RWPE1 (cell line): ENCODE measurements at regions not wholly inside any gene's neighbourhood (a gene's known extent, or its start where the extent isn't known, plus 50 kb on each side); places are given as distances from the start of the nearest gene placed in this dataset.
"Not testable (repeated sequence)": the region's sequence is repeated elsewhere in the genome, so short reads cannot be mapped to it uniquely, and the experiment has no call there.

Source experiments
- CTCF ChIA-PET: fragments of 350-600 bp; sonication (Branson Sonifier 250); formaldehyde crosslinking; extraction: SDS; loops from one replicate; lab custom pipeline; 2021; lab: Yijun Ruan, JAX
- POLR2A ChIA-PET: fragments of 400-600 bp; formaldehyde crosslinking; extraction: SDS; loops from one replicate; lab custom pipeline; 2020; ENCODE audit warnings: antibody characterized with exemption; ENCODE audit not compliant: low non-redundant PET; lab: Yijun Ruan, JAX
- DNase-seq: peaks from one replicate; pipeline ENCODE4 v3.0.0; 2012; ENCODE audit warnings: low spot score
- H3K27ac ChIP-seq: fragments of 450-650 bp; 2 replicates; pipeline ENCODE4 v1.5.1; 2017
- TF ChIP-seq, protein P1 (sequence below): fragments of 450-650 bp; conservative IDR thresholded peaks from 2 replicates; pipeline ENCODE4 v1.5.1; 2017; ENCODE audit warnings: low read depth, mild to moderate bottlenecking

DNA sequence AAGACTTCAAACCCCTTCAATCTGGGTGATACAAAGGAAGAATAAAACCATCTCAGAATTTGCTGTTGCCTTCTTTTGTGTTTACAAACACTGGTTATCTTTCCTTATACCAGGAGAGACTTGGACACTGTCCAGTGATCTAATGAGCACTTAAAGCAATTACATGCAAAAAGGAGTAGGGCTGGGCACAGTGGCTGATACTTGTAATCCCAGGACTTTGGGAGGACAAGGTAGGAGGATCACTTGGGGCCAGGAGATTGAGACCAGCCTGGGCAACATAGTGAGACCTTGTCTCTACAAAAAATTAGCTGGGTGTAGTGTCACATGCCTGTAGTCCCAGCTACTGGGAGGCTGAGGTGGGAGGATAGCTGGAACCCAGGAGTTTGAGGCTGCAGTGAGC lies 95.7 kb upstream of the DRD5 start:
- ChIA-PET CTCF (no interaction called here), POLR2A (no interaction called here)
- H3K27ac ChIP-seq, result no peak overlapping the region
- DNase-seq, result no peak
- TF ChIP-seq, protein P1, sequence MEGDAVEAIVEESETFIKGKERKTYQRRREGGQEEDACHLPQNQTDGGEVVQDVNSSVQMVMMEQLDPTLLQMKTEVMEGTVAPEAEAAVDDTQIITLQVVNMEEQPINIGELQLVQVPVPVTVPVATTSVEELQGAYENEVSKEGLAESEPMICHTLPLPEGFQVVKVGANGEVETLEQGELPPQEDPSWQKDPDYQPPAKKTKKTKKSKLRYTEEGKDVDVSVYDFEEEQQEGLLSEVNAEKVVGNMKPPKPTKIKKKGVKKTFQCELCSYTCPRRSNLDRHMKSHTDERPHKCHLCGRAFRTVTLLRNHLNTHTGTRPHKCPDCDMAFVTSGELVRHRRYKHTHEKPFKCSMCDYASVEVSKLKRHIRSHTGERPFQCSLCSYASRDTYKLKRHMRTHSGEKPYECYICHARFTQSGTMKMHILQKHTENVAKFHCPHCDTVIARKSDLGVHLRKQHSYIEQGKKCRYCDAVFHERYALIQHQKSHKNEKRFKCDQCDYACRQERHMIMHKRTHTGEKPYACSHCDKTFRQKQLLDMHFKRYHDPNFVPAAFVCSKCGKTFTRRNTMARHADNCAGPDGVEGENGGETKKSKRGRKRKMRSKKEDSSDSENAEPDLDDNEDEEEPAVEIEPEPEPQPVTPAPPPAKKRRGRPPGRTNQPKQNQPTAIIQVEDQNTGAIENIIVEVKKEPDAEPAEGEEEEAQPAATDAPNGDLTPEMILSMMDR, result no peak

DNA sequence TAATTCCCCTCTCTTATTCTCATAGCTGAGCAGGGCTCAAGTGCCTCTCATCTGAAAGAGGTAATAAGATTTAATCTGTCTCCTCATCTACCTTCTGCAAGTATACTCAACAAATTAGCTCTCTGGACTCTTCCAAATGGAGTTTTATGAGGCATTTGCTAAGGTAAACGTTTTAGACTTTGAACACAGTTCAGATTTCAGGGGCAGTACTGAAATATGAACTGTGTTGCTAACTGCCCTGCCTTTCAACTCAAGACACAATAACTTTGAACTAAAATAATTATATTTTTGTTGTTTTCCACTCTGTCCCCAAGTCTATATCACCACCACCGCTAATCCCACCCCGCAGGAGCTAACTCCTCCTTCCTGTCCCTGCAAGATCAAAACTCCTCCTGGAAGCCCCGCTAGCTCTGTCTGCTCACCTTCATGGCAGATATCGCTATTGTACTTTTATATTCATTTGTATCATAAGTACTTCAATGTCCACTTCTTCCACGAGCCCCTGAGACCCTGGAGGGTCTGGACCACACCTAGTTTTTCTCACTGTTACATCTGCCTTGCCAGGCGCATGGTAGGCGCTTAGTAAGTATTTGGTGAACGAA lies 90.7 kb upstream of the DRD5 start:
- CTCF ChIA-PET, DNase-seq, H3K27ac ChIP-seq, POLR2A ChIA-PET: not testable (repeated sequence)

DNA sequence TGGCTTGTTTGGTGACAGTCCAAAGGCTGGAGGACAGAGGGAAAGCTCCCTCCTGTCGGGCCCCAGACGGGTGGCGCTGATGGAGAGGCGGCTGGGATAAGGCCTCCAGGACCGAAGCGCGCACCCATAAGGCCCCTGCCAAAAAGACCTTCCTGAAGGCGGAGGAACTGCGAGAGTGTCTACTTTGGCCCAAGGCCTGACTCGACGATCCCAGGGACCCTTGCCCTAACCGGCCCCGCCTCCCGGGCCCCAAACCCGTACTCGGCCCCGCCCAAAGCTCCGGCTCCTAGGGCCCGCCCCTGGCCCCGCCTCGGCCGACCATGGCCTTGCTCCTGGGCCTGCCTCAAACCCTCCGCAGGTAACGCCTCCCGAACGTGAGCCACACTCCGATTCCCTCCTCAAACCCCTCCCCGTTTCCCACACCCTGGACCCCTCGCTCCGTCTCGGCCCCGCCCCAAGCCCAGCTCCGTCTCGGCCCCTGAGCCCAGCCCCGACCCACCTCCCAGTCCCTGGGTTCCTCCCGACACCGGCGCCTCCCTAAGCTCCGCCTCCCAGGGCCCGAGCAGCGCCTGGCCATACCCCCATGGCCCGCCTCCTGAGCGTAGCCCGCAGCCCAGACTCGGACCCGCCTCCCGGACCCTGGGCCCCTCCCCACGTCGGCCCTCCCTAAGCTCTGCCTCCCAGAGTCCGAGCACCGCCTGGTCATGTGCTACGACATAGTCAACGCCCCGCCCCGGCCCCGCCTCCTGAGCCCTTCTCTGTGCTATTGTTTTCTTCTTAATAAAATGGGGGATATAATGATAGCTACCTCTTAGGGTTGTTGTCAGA lies 90.0 kb upstream of the DRD5 start:
- CTCF ChIA-PET, result interaction anchor here (0.6 kb wide), 1 partner anchor 633 kb away, joined by 3 read pairs; no protein-coding TSS in a partner anchor
- peak overlapping the region; percentile 37; the same call in 1 of the 2 replicates for H3K27ac ChIP-seq
- POLR2A ChIA-PET, result no interaction called here

DNA sequence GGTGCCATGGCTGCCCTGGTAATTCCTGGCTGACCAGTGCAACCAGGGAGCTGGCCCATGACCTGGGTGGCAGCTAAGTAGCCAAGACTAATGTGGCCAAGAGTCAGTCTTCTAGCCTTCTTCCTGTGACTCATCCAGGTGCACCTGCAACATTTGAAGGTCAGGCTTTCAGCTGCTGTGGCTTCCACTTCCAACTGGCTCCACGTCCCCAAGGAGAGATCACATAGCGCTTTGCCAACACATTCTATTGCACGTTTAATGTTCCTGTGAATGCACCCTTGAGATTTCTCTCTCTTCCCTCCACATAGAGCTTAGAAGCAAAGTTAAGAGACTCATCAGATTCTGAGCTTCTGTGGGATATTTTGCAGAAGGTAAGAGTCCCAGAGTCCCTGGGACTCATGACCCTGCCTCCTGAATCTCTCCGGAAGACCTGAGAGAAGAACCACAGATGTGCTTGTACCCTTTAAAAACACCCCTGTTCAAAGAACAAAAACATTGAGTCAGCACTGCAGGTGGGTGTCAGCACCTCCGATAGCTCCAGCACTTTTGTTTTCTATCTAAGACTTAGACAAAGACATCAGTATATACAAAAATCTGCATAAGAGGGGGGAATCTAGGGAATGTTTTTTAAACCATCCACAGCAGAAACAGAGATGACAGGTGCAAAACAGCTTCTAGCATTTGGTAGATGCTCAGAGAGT lies 88.5 kb upstream of the DRD5 start:
- POLR2A ChIA-PET, result interaction anchor here (0.6 kb wide), 1 partner anchor 57 kb away, joined by 4 read pairs; no protein-coding TSS in a partner anchor
- H3K27ac ChIP-seq, CTCF ChIA-PET, DNase-seq: not testable (repeated sequence)

More for the DNA sequence above, 90.0 kb upstream of the DRD5 start:
- peak; percentile 79 for DNase-seq
- TF ChIP-seq, protein P1, result no peak

DNA sequence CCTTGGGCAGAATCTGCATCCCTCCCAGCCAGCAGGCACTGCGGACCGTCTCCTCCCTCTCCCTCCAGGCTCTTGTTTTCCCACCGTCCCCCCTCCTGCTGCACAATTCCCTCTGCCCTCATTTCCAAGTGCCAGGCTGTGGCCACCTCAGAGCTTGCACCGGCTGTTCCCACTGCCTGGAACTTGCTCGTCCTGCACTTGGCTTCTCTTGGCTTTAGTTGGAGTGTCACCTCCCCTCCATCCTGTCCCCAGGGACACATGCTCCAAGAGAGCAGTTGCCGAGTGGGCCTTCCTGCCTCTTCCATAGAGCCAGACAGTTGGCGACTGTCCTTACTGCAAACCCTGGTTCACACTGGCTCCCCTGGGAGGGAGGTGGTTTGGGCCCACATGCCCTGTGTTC lies 87.0 kb upstream of the DRD5 start:
- DNase-seq, CTCF ChIA-PET, POLR2A ChIA-PET, H3K27ac ChIP-seq: not testable (repeated sequence)

DNA sequence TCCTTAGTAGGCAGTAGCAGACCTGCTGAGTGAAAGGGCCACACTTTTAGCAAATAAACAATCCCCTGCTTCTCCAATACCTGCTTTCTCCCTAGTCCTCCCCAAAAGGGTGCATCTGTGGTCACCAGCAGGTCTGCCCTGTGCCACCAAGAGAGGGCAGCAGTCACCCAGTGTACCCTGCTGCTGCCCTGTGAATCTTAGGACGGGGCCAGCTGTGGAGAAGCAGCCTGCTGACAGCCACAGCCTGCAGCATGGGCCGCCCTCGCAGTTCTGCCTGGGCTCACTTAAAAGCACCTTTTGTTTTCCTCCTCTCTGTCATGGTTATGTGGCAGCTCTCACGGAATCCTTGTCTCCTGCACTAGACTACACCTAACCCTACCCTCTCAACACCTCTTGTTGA lies 85.4 kb upstream of the DRD5 start:
- CTCF ChIA-PET, DNase-seq: not testable (repeated sequence)

DNA sequence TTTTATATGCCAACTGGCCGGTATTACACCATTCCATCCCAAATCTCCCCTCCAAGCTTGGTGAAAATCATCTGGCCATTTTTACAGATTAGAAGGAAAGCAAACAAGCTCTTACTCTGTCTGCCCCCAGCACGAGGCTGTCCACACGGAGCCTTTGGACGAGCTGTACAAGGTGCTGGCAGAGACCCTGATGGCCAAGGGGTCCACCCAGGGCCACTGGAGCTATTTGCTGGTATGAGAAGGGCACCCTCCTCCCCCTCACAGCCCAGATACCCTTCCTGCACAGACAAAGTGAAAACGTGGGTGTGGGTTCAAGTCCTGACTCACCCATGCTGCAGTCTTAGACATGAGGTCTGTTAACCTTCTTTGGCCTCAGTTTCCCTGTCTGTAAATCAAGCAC lies 84.9 kb upstream of the DRD5 start:
- POLR2A ChIA-PET, DNase-seq, CTCF ChIA-PET, H3K27ac ChIP-seq: not testable (repeated sequence)

More for the DNA sequence above, 85.4 kb upstream of the DRD5 start:
- H3K27ac ChIP-seq, POLR2A ChIA-PET: not testable (repeated sequence)
- TF ChIP-seq, protein P1, result 0 out of 2 replicates have a peak, but pooled peaks have one; percentile 22

DNA sequence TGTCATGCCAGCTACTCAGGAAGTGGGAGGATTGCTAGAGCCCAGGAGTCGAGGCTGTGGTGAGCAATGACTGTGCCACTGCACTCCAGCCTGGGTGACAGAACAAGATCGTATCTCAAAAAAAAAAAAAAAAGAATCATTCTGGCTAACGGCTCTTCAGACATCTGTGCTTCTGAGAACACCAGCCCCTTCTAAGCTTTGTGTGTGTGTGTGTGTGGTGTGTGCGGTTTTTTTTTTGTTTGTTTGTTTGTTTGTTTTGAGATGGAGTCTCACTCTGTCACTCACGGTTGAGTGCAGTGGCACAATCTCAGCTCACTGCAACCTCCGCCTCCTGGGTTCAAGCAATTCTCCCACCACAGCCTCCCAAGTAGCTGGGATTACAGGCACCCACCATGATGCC lies 79.4 kb upstream of the DRD5 start:
- DNase-seq, H3K27ac ChIP-seq, POLR2A ChIA-PET: not testable (repeated sequence)
- CTCF ChIA-PET, result interaction anchor here (0.6 kb wide), 1 partner anchor 327 kb away, joined by 3 read pairs; no protein-coding TSS in a partner anchor

DNA sequence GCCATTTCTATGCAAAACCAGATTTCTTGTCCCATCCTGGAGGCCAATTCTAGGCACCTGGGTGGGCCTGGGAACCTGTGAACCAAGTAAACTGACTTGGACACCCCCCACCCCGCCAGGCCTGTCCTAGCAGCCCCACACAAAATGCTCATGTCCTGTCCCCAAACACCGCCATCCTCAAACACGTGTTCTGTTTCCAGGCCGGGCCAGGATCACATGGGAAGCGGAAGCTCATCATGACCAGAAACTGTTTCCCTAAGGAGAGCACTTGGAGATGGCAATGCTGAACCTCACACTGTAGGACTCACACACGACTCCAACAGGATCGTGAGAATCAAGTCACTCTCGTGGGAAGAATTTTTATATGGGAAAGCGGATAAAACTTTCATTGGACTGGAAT lies 78.7 kb upstream of the DRD5 start:
- CTCF ChIA-PET, result interaction anchor here (0.6 kb wide), 2 partner anchors 138 to 230 kb away, joined by 3 read pairs; no protein-coding TSS in a partner anchor
- POLR2A ChIA-PET, DNase-seq, H3K27ac ChIP-seq: not testable (repeated sequence)
